Erythroblast (primary cell): ENCODE measurements at regions not wholly inside any gene's neighbourhood (a gene's known extent, or its start where the extent isn't known, plus 50 kb on each side); places are given as distances from the start of the nearest gene placed in this dataset.
"Not testable (repeated sequence)": the region's sequence is repeated elsewhere in the genome, so short reads cannot be mapped to it uniquely, and the experiment has no call there.

Experiments used
- DNase-seq, 2 experiments: peaks; one replicate each; lab custom pipeline; 2025; lab: John Stamatoyannopoulos, UW
- GATA1 ChIP-seq: IDR thresholded peaks from 2 replicates; pipeline ENCODE4 v1.6.1; 2011; ENCODE audit warnings: low read depth, mild to moderate bottlenecking, control low read depth, low read length, moderate library complexity
- POLR2A ChIP-seq: IDR thresholded peaks from 2 replicates; pipeline ENCODE4 v1.6.1; 2011; ENCODE audit warnings: mild to moderate bottlenecking, low read length

DNA sequence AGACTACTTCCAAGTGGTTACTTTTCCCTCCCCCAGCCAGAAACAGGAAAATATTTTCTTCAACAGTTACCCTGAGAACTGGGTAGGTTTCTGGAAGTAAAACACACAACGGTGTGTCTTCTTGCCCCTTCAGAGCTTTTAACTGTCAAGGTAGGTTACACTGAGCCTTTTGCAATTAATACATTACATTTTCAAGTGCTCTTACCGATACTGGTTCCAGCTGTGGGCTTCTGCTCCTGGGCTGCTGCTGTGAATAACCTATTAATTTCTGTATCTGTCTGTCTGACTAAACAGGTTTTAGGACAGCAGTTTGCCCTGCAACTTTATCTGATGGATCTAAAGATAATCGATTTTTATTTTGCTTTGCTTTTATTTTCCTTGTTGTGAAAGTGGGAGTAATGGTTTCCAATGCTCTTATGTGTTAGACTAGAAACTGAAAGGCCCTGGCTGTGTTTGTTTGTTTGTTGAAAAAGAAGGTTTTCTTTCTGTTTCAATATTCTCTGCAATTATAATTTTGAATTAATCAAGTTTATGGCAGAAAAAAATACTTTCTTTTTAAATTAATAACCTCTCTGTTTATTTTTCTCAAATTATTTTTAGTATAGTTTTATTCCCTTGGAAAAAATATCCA, 196.7 kb upstream of the SLITRK6 start:
- no peak for TF ChIP-seq GATA1
- no peak for TF ChIP-seq POLR2A
- no peak for DNase-seq

DNA sequence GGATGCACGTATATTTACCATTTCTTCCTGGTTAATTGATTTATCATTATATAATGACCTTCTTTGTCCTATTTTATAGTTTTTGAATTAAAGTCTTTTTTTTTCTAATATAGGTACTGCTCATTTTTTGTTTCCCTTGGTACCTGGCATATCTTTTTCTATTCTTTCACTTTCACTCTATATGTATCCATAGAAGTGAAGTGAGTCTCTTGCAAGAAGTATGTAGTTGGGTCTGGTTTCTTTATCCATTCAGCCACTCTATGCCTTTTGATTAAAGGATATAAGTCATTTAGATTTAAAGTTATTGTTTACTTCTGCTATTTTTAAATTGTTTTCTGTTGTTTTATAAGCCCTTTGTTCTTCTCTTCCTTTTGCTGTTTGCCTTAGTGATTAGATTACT, 194.3 kb upstream of the SLITRK6 start:
- TF ChIP-seq POLR2A (no peak), GATA1 (no peak)
- DNase-seq: no peak

DNA sequence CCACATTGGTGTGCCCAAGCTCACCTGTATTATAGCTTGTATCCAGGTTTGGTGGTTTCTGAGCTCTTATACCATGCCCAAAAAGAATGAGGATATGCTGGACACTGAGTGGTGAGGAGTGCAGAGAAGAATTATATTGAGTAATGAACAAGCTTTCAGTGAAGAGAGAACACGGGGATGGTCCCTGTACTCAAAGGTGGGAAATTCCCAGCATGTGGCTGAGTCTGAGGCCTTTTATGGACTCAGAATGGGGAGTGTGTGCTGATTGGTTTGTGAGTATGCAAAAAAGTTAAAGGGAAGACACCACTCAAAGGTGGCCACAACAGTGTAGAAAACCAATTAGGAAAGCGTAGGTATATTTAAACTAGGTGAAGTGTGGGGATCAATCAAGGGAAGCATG, 191.2 kb upstream of the SLITRK6 start:
- TF ChIP-seq GATA1 (no peak), POLR2A (no peak)

DNA sequence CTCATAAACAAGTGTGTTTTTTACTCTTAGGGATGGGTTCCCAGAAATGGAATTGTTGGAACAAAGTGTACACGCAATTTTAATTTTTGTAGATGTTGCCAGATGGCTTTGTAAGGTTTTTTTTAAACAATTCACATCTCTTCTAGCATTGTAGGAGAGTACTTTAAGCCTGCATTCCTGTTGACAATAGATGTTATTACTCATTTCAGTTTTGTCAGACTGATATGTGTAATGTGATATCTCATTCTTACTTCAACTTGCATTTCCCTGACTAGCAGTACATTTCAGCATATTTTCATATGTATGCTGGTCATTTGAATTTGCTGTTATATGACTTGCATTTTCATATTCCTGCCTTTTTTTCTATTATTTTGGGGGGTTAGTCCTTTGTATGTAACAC, 186.6 kb upstream of the SLITRK6 start:
- DNase-seq: no peak
- TF ChIP-seq POLR2A: no peak
- TF ChIP-seq GATA1: no peak

More for the DNA sequence above, 191.2 kb upstream of the SLITRK6 start:
- no peak for DNase-seq

DNA sequence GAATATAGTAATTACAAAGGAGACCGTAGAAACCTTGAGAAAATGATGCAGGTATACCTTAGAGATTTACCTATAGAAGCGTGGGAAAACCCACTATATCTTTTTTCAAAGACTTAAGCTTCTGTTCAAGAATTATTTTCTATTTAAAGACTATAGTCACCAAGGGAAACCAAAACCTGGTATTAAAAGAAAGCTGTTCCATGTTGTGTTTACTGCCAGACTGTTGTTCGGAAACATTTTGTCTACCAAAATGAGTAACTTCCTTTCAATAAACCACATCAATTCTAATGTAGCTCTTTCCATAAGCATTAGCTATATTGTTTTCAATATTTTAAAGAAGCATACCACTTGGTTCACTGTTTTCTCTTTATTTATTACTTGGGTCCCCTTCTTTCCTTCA, 182.9 kb upstream of the SLITRK6 start:
- no peak for DNase-seq
- TF ChIP-seq POLR2A: no peak
- no peak for TF ChIP-seq GATA1

DNA sequence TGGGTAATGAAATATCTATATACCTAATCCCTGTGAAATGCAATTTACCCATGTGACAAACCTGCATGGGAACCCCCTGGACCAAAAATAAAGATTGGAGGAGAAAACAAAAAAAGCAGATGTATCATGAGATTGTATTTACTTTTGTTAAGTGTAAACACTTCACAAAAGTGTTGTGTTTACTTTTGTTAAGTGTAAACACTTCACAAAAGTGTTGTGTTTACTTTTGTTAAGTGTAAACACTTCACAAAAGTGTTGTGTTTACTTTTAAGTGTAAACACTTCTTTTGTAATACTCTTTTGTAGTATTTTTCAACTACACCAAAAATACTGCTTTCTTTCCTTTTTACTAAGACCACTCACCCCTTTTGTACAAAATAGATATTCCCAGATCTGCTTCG, 181.2 kb upstream of the SLITRK6 start:
- DNase-seq: not testable (repeated sequence)

DNA sequence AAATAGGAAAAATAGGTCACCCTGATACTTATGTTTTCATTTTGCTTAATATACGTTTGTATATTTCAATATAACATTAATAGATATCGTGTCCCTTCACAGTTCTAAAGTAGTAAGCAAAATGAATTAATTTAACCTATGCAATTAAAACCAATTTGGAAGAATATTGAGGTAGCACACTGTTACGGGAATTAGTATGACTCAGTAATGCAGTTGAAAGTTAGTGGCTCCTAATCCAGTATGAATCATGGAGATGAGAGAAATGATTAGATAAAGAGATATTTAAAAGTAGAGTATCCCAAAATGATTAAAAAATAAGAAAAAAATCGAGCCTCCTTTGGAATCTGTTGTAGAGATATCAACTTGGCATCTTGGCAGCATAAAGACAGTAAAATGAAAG, 177.0 kb upstream of the SLITRK6 start:
- no peak for TF ChIP-seq GATA1
- TF ChIP-seq POLR2A: no peak
- DNase-seq: no peak

DNA sequence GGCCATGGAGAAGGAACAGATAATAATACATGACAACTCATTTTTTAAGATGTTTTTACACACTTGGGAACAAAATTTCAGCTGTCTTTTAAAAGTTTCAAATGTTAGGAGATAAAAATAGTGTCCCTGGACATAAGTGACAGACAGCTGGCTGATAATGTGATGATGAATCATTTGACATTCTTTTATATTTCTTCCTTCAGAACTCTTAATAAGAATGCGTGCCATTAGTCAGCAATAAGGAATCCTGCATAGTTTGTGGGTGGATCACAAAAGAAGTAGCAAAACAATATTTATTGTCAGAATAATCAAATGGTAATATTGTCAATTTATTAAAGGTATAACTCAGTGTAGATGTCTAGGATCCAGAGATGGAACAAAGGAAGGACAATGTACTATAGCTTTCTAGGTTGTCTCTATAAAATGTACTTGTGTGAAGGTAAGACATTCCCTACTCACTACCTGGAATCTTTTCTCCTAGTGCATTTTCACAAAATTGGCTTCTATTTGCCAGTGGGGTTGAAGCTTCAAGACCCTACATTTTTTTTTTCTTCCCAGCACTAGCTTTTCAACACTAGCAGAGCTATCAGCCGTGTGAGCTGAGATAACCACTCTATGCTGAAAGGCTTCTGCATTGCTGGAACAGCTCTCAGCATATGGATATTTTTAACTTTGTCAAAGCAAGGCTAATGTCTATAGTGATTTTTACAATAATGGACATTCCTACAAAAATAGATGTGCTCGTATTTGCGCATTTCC, 175.6 kb upstream of the SLITRK6 start:
- DNase-seq: no peak
- TF ChIP-seq POLR2A (no peak), GATA1 (no peak)

DNA sequence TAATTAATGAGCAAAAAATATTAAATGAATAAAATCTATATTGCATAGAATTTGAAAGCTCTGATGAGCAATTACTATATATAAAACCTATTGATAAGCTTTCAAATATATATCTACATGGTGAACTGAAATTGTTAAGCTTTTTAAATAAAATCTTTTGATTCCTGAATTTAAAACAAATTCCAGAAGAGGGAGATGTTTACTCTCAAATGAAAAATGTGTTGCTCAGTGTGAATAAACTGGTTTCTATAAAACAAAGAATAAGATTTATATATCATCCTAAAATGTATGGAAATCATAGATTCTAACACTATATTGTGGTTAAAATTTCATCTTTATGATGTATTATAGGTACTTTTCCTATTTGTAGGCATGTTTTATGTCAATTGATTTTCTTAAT, 171.5 kb upstream of the SLITRK6 start:
- no peak for DNase-seq
- no peak for TF ChIP-seq POLR2A
- no peak for TF ChIP-seq GATA1

DNA sequence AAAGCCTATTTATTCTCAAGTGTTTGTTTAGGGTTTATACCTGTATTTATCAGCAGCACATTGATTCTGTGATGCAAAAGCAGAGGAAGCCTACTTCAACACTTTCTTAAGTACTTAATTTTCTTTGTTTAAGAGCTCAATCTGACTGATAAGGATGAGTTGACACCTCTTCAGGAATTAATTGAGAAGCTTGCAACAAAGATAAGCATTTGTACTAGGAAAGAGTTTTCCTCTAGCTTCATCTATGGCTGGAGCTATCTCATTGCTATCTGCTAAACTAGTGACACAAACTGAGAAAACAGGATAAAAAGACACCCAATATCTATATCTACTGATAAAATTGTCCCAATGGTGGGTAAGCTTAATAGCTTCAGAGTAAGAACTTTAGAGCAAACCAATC, 170.1 kb upstream of the SLITRK6 start:
- DNase-seq: no peak
- TF ChIP-seq GATA1 (no peak), POLR2A (no peak)

DNA sequence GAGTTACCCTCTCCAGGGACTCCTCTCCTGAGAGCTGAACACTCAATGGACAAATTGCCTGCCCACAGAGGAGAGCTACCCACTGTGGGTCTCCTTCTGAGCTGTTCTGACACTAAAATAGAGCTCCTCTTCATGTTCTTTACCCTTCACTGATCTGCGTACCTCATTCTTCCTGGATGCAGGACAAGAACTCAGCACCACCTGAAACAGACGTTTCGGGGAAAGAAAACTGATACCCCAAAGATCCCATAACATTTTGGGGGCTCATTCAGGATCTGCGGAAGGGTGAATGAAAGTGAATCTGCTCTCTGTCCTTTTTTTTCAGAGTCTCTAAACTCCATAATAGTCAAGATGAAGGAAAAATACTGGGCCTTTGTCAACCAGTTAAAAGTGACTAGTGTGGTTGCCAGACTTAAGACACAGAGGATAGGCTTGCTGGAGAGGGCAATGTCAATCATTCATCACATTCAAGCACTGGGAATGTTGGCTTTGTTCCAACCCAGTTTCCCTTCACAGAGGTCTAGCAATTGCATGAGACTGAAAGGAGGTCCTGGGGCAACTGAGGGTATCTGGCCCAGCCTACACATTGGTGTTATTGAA, 136.7 kb upstream of the SLITRK6 start:
- no peak for TF ChIP-seq POLR2A
- TF ChIP-seq GATA1: no peak
- no peak for DNase-seq

DNA sequence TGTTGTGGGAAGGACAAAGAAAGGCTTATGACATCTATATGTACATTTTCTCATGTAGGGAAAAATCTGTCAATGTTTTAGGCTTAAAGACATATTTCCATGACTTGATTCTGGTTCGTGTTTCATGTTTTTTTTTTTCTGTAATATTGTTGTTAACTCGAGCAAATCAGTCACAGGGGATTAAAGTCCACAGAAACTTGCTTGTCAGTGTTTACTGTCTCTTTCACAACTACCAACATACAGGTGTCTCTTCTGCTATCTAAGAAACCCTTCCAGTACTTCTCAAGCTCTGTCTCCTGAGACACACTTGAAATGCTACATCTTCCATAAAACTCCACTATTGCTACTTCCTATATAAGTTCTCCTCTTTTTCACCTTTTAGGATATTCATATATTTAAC, 130.9 kb upstream of the SLITRK6 start:
- DNase-seq: no peak
- no peak for TF ChIP-seq GATA1
- no peak for TF ChIP-seq POLR2A

DNA sequence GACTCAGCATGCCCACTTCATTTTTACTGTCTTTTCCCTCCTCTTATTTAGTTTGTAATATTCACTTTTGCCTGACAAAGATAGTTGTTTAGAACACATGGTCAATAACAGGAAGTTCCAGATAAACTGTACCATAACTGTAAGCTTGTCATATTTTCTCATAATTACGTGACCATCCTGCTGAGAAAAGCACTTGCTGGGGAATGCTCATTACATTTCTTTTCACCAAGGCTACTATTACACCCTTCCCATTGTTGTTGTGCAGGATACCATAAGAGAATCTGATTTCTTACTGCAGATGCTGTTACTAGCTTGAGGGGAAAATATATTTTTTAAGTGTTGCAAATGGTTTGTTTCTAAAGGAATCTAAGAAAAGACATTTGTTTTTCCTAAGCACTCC, 111.7 kb upstream of the SLITRK6 start:
- no peak for TF ChIP-seq GATA1
- TF ChIP-seq POLR2A: no peak
- no peak for DNase-seq

DNA sequence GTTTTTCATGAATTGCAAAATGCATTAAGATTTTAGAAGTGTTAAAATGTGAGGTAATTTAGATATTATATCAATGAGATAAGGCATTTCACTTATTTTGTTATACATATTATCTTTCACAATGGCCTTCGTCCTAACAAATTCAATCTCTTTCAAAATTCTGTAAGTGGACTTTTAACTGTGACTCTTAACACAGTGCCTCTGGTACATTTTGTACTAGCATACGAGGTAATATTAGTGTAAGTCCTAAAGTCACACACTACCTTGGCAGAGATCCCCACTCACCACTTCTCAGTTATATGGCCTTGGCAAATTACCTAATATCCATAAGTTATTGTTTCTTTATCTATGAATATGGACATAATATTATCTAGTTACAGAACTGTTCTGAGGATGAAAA, 101.3 kb upstream of the SLITRK6 start:
- no peak for TF ChIP-seq GATA1
- DNase-seq: no peak
